Mucosa of descending colon (tissue), 3 donors: ENCODE measurements at regions not wholly inside any gene's neighbourhood (a gene's known extent, or its start where the extent isn't known, plus 50 kb on each side); places are given as distances from the start of the nearest gene placed in this dataset.
"Not testable (repeated sequence)": the region's sequence is repeated elsewhere in the genome, so short reads cannot be mapped to it uniquely, and the experiment has no call there.

ENCODE experiments used
- ATAC-seq: fragments of 200-7000 bp; cut with Tn5 transposase; one replicate; pipeline ENCODE4 v1.9.1; 2020; ENCODE audit warnings: mild to moderate bottlenecking, moderate library complexity
- DNase-seq, 3 donors: peaks; one replicate each; pipeline ENCODE4 v3.0.0-alpha.2; 2020
- H3K36me3 ChIP-seq: fragments of 200-600 bp; one replicate; pipeline ENCODE4 v1.8.0; 2021; ENCODE audit warnings: low read depth, mild to moderate bottlenecking
- H3K4me1 ChIP-seq: fragments of 200-600 bp; one replicate; pipeline ENCODE4 v1.8.0; 2021; ENCODE audit warnings: low read depth, mild to moderate bottlenecking
- H3K4me3 ChIP-seq: fragments of 200-600 bp; one replicate; pipeline ENCODE4 v1.8.0; 2021; ENCODE audit warnings: mild to moderate bottlenecking
- H3K9me3 ChIP-seq: fragments of 200-600 bp; one replicate; pipeline ENCODE4 v1.8.0; 2021; ENCODE audit warnings: mild to moderate bottlenecking
- CTCF ChIP-seq: fragments of 200-600 bp; IDR thresholded peaks from one replicate; pipeline ENCODE4 v1.8.0; 2022; ENCODE audit warnings: antibody characterized with exemption, mild to moderate bottlenecking
- intact Hi-C, 2 donors: fragments of 100-400 bp; cut with DNase I in 1 of 2; cut with micrococcal nuclease in 1 of 2; formaldehyde crosslinking; loops; one replicate each; pipeline versions ENCODE4 v1.11.0 to v1.11.1; 2022; cut with DNase I, micrococcal nuclease
- donor health status: DM: no; HTN: no; CAD: no; lungs with moderate emphysema.
- donor health status: DM: no; HTN: no; CAD: no.
- donor health status: DM: no; HTN: yes; CAD: no.

- Histone ChIP-seq H3K9me3 (no peaks in the 10 kb centered on the region), H3K4me1 (no peaks in the 10 kb centered on the region), H3K36me3 (no peaks in the 10 kb centered on the region), H3K4me3 (no peak overlapping the region)
- intact Hi-C loops = no loop called here
- no peak for ATAC-seq
- no peak for TF ChIP-seq CTCF
- DNase-seq = no peak
Observed at GRCh38 chr6:125636671-125637070, 112.8 kb upstream of the HEY2 start.

DNA sequence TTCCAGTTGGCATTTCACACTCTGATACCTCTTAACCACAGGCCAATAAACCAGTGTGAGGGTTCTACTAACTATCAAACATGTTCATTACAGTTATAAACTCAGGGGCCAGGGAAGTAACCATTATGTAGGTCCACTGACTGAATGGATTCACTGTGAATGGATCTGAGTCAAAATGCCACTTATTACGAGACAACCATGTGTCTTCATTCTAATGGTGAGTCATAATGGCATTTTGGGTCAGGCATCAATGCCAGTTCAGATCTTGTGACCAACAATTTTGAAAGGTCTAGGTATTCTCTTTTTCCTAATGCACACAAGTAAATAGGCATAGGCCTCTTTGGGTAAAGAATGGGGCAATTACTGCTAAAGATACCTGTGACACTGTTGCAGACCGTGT lies 112.2 kb upstream of the HEY2 start:
- no peak for TF ChIP-seq CTCF
- Histone ChIP-seq H3K4me1 (no peaks in the 10 kb centered on the region), H3K9me3 (no peaks in the 10 kb centered on the region), H3K36me3 (no peaks in the 10 kb centered on the region), H3K4me3 (no peak overlapping the region)
- intact Hi-C loops = no loop called here
- DNase-seq = no peak
- ATAC-seq = no peak

DNA sequence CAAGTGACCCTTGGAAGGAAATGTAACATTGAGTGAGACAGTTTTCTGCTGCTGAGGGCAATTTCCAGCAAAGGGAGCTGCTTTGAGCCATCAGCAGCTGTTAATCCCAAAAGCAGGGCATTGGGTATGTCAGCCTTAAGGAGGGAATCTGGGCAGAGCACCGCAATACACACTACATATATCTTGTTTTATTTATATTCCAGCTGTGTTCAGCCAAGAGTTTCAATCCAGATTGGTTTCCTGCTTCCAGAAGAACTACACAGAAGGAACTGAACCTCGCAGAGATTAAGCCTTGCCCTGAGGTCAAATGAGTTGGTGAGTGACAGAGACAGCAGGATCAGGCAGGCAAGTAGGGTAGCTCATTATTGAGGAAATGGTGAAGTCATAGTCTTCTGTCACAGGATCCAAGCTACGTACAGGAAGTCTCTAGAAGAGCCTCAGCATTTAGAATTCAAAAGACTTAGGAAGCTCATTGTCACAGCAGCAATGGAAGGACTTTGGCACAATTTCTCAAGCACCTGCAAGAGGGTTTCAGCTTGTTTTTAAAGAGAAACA lies 109.9 kb upstream of the HEY2 start:
- intact Hi-C loops = no loop called here
- Histone ChIP-seq H3K4me1 (no peaks in the 10 kb centered on the region), H3K9me3 (no peaks in the 10 kb centered on the region), H3K4me3 (no peak overlapping the region), H3K36me3 (no peaks in the 10 kb centered on the region)
- no peak for DNase-seq
- TF ChIP-seq CTCF = no peak
- no peak for ATAC-seq

GRCh38 chr6:125640441-125641150 lies 108.8 kb upstream of the HEY2 start:
- no peak for TF ChIP-seq CTCF
- H3K9me3 ChIP-seq = no peaks in the 10 kb centered on the region
- ATAC-seq (no peak), DNase-seq (no peak)
- no peaks in the 10 kb centered on the region for H3K4me1 ChIP-seq
- intact Hi-C loops = no loop called here
- no peak overlapping the region for H3K4me3 ChIP-seq
- H3K36me3 ChIP-seq = no peaks in the 10 kb centered on the region

DNA sequence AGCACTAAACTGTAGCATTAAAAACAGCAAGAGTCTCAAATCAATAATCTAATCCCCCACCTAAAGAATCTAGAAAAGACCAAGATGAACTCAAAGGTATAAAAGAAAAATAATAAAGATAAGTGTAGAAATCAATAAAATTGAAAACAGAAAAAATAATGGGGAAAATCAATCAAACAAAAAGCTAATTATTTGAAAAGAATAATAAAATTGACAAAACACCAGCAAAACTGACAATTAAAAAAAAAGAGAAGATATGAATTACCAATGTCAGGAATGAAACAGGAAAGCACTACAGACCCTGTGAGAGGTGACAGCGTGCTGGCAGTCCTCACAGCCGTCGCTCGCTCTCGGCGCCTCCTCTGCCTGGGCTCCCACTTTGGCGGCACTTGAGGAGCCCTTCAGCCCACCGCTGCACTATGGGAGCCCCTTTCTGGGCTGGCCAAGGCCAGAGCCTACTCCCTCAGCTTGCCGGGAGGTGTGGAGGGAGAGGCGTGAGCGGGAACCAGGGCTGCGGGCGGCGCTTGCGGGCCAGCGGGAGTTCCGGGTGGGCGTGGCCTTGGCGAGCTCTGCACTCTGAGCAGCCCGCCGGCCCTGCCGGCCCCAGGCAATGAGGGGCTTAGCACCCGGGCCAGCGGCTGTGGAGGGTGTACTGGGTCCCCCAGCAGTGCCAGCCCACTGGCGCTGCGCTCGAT lies 105.3 kb upstream of the HEY2 start:
- H3K36me3 ChIP-seq, H3K4me1 ChIP-seq, H3K4me3 ChIP-seq, ATAC-seq, intact Hi-C loops, DNase-seq, H3K9me3 ChIP-seq: not testable (repeated sequence)

- no peak for TF ChIP-seq CTCF
- no peaks in the 10 kb centered on the region for H3K9me3 ChIP-seq
- no peaks in the 10 kb centered on the region for H3K36me3 ChIP-seq
- intact Hi-C loops = no loop called here
- DNase-seq (no peak), ATAC-seq (no peak)
- no peak overlapping the region for H3K4me3 ChIP-seq
- no peaks in the 10 kb centered on the region for H3K4me1 ChIP-seq
Observed at GRCh38 chr6:125647391-125647790, 102.0 kb upstream of the HEY2 start.

- DNase-seq, H3K36me3 ChIP-seq, intact Hi-C loops, H3K9me3 ChIP-seq, H3K4me3 ChIP-seq, H3K4me1 ChIP-seq, ATAC-seq: not testable (repeated sequence)
Observed at GRCh38 chr6:125653752-125654151, 95.7 kb upstream of the HEY2 start.
